Kidney glomerular epithelial cell (primary cell): ENCODE measurements at regions not wholly inside any gene's neighbourhood (a gene's known extent, or its start where the extent isn't known, plus 50 kb on each side); places are given as distances from the start of the nearest gene placed in this dataset.

ENCODE experiments used
- DNase-seq: peaks from one replicate; lab custom pipeline; 2025; lab: John Stamatoyannopoulos, UW

DNA sequence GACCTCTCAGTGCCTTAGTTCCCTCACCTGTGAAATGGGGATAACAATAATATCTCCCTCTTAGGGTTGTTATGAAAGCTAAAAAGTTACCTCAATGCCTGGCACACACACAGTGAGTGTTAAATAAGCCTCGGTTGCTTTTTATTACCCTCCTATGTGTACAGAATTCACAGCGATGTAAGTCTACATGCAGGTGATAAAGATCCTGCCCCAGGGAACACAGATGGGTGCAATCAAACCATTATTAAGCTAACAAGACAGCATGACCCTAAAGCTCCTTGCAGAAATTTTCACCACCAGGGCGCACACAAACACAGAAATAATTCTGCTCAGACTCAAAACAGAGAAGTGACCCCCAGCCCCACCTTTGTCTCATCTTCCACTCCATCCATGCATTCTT is 261.9 kb downstream of the SNX10 start:
- no peak for DNase-seq

DNA sequence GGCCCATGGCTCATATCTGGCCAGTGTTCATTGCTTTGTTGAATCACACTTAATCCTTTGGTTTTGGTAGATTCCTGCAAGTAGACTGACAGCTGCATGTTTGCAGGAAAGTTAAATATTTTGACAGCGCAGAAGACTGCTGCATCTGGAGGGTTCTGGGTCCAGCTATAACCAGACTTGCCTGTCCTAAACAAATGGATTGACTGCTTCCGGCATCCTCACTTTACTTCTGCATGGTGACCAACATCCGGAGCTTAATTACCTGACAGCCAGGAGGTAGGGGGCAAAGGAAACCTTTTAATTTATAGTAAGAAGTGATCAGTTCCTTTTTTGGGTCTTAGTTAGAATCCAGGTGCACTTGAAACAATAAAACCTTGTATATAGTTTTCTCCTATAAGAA is 263.3 kb downstream of the SNX10 start:
- DNase-seq = no peak

- DNase-seq = no peak
Observed at GRCh38 chr7:26556061-26556881, 264.6 kb downstream of the SNX10 start.

DNA sequence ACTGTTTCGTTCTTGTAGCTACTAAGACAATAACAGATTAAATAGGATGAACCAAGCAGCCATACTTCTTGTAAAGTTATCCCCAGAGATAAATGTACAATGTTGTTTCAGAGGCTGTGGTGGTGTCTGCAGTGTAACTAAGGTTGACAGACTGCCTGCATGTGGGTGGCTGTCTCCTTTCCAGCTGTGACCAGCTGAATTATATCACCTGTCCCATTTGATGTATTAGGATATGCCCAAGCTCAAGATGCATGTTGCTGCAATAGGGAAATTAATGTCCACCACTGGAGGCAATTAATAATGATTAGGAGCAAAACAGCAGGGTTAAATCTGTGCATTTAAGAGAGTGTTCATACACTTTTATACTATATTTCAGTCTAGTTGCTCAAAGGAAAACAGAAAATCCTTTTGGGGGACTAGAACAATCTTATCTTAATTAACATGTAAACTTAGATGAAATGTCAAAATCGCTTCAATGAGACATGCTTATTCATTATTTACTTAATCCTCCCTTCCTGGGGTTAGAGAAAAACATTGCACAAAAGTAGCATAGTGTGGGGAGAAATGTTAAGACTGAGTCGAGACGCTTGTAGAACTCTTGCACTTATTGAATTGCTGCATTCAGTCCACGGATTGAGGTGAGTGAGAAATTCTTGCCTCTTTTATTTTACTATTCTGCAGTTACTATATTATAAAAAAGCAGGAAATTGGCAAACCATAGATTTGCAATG is 269.0 kb downstream of the SNX10 start:
- DNase-seq = no peak

DNA sequence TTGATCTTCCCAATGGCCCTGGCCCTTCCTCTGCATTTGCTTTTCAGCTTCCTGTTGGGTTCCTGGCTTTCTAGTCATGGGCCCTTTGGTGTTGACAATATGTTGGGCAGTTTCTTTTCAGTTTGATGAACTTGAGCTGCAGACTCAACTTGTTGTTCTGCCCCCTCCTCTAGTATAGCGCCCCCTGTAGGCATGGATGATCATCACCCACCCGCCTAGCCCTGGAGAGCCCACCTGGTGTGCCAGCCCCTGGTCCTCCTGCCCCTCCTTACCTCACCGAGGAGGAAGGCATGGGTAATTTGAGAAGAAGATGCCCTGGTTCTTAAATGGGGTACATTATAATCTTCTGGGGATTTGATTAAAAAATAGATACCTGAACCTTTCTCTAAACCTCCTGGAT is 271.2 kb downstream of the SNX10 start:
- no peak for DNase-seq

DNA sequence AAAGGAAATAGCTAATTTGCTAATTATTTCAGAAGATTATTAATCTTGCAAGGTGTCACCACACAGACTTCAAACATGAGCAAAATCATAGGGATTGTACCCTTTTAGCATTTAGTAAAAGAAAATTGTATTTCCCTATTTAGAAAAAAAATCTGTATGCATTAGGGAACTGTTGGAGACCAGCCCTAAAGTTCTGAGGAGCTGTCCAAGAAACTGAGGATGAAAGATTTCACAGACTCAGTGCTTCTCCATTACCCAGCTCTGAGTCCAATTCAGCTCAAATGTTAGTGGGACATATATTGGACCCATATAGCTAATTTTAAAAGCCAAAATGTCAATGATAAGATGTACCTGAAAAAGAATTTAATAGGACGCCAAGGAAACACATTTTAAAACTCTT is 271.7 kb downstream of the SNX10 start:
- DNase-seq = no peak

GRCh38 chr7:26567266-26567665 is 275.6 kb downstream of the SNX10 start:
- DNase-seq = no peak

DNA sequence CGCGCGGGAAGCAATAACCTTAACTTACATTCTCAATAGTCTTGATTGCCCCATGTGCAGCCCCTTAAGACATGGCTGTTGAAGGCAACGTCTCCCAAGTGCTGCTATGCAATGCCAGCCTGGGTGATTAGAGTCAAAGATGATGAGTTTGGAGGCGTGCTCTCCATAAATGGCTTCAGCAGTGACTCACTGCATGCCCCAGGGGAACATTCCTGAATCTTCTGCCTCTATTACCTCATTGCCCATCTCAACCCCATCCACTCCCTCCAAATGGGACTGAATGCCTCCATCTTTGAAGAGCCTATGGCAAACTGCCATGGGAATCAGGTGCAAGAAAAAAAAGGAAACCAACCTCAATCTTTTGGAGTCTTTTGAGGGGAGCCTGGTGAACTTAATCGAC is 282.8 kb downstream of the SNX10 start:
- no peak for DNase-seq

- DNase-seq = no peak
Observed at GRCh38 chr7:26580064-26580591, 284.3 kb downstream of the SKAP2 start.

GRCh38 chr7:26580711-26581110 is 283.7 kb downstream of the SKAP2 start:
- no peak for DNase-seq

GRCh38 chr7:26583094-26583648 is 281.2 kb downstream of the SKAP2 start:
- no peak for DNase-seq

GRCh38 chr7:26584326-26584725 is 280.1 kb downstream of the SKAP2 start:
- no peak for DNase-seq

- peak; percentile 13 for DNase-seq
Observed at GRCh38 chr7:26584987-26585665, 279.3 kb downstream of the SKAP2 start.

- no peak for DNase-seq
Observed at GRCh38 chr7:26587536-26587935, 276.9 kb downstream of the SKAP2 start.

DNA sequence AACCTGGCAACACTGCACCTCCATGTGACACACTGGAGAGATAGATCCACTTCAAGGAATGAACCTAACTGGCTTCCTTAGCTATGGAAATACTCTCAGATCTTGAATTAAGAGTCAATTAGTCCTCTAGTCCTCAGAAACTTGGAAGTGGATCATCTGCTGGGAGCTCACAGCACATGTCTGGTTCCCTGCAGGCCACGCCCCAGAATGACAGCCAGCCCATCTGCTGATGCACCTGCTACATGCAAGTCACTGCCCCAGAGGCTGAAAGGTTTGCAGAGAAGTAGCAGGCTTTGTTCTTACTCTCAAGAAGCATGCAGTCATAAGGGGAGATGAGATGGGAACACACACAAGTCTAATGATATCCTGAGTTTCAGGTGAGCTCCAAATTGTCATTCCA is 275.9 kb downstream of the SKAP2 start:
- DNase-seq = no peak

DNA sequence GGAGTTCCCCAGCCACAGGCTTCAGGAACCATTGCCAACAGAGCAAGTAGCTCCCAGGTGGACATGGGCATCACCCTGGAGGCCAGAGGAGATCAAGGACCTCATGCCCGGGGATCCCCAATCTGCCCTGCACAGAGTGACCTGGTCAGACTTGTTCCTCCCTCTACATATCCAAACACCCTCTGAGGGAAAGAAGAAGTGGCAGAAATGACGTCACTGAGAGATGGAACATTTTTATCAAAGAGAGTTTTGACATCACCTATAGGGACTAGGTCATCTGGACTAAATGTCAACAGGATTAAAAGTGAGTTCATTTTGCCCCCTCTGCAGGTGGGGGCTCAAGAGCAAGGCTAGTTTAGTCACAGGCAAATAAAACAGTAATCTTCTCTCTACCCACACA is 273.7 kb downstream of the SKAP2 start:
- DNase-seq = no peak

- DNase-seq = no peak
Observed at GRCh38 chr7:26592011-26592410, 272.4 kb downstream of the SKAP2 start.

DNA sequence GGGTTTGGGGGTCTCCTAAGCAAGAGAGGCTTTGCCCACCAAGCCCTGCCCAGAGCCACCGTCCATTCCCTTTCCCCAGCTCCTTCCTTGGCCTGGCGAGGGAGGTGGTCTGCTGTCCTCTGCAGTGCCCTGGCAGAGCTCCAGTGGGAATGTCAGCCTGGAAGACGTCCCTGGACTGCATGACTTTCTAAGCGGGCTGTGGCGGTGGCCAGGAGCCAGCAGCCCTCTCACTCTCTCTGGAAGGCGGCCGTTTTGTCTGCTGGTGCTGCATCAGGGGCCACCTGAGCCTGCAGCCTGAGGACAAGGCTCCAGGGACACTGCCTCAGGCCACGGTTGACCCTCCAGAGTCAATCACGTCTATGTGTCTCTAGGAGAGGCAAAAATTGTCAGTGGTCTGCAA is 271.0 kb downstream of the SKAP2 start:
- DNase-seq = no peak

GRCh38 chr7:26593896-26594295 is 270.5 kb downstream of the SKAP2 start:
- DNase-seq = no peak

DNA sequence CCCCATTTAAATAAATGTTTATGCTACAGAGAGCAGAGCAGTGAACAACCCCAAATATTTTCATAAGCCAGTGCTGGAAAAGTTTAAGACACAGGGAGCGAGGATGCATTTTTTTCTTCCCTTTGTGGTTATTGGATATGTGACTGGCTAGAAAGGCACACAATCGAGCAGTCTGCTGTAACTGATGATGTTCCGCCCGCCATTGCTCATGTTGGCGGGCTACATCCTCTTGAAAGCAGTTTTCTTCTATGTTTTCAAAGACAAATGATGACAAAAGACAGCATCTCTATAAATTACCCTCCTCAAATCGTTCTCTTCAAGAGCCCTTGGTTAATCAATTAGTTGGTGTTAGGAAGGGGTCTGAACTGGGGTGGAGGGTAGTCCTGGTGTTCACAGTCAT is 269.8 kb downstream of the SKAP2 start:
- DNase-seq = peak; percentile 61

- DNase-seq = no peak
Observed at GRCh38 chr7:26598867-26599266, 265.5 kb downstream of the SKAP2 start.

DNA sequence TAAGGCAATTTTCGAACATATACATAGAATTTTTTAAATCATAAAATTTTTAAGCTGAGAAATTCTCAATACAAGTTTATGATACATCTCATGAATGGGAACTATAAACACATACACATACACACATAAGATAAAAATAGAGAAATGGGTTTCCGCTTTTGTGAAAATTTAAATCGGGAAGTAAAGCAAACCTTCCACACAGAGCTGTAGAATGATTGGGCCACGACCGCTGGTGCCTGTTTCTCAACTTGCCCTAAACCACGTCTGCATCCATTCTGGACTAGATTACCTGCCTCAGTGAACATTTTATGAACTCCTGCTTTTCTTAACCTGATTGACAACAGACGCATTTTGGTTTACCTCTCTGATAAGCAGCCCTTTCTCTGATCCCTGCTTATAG is 264.4 kb downstream of the SKAP2 start:
- no peak for DNase-seq
